NCI-H510A (cell line): ENCODE measurements at regions not wholly inside any gene's neighbourhood (a gene's known extent, or its start where the extent isn't known, plus 50 kb on each side); places are given as distances from the start of the nearest gene placed in this dataset.
"Not testable (repeated sequence)": the region's sequence is repeated elsewhere in the genome, so short reads cannot be mapped to it uniquely, and the experiment has no call there.

Source experiments
- DNase-seq: peaks from one replicate; lab custom pipeline; 2025; lab: John Stamatoyannopoulos, UW

DNA sequence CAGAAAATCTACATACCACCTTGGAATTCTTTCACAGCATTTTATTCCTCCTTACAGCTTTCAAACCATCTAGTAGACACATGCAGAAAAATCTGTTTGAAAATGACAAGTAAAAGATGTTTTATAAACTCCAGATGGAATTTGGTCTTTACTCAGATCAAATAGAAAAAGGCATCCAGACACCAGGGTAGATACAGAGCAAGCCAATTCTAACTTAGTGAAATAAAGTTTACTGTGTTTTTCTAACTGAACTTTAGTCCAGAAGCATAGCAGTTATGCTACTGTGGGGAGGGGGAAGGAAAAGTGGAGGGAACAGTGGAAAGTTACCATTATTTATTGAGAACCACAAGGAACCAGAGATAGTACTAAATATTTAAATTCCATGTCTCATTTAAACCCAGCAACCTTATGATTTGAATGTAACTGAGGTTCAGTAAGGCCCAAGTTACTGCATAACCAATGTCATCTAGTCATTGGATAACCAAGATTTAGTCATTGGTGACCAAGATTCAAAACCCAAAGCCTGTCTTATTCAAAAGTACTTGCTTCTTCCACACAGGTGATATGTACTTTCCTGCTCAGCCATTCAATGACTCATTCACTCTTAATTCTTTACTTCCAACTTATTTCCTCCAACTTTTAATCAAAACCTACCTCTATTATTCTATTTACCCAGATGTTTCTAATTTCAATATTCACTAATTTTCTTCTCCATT lies 57.7 kb downstream of the RAD51AP2 start:
- DNase-seq = no peak

- DNase-seq = no peak
Observed at GRCh38 chr2:17455343-17455742, 62.9 kb downstream of the RAD51AP2 start.

DNA sequence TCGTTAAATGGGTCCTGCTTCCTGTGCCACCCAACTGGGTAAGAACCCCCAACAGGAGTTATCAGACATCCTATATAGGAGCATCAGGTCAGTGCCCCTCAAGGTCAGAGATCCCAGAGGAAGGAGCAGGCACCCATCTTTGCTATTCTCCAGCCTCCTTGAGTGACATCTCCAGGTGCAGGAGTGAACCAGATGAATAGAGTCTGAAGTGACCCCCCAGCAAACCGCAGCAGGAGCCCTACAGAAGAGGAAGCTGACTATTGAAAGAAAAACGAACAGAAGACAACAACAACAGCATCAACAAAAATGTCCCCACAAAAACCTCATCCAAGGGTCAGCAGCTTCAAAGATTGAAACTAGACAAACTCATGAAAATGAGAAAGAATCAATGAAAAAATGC lies 72.0 kb downstream of the RAD51AP2 start:
- not testable (repeated sequence) for DNase-seq

DNA sequence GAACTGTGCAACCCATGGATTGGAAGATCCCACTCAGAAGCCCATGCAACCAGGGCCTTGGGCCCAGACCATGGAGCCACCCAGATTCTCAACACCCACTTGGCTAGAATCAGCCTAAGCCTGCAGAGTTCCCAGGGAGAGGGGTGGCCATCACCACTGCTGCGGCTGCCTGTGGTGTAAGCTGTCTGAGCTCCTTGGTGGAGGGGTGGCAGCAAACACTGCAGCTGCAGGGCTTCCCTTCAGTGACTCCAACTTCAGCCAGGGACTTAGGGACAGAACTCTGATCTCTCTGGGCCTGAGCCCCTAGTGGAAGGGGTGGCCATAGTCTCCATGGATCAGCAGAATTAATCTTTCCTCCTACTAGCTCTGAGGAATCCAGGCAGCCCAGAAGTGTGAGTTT lies 72.5 kb downstream of the RAD51AP2 start:
- DNase-seq = no peak

GRCh38 chr2:17442334-17442733 lies 75.9 kb downstream of the RAD51AP2 start:
- no peak for DNase-seq

DNA sequence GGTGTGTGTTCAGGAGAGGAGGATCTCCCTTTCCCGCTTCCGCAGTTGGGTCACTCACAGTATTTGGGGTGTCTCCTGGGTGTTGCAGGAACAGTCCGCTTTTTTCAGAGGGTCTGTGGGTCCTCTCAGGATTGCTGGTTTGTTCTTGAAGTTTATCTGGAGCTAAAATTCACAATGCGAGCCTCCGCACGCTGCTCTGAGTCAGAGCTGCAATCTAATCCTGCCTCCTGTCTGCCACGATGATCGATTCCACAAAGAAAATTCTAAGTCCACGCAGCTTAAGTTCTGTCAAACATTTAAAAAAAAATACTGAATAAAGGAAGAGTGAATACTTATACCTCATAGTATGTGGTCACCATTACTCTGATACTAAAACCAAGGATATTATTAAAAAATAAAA lies 76.5 kb downstream of the RAD51AP2 start:
- no peak for DNase-seq

DNA sequence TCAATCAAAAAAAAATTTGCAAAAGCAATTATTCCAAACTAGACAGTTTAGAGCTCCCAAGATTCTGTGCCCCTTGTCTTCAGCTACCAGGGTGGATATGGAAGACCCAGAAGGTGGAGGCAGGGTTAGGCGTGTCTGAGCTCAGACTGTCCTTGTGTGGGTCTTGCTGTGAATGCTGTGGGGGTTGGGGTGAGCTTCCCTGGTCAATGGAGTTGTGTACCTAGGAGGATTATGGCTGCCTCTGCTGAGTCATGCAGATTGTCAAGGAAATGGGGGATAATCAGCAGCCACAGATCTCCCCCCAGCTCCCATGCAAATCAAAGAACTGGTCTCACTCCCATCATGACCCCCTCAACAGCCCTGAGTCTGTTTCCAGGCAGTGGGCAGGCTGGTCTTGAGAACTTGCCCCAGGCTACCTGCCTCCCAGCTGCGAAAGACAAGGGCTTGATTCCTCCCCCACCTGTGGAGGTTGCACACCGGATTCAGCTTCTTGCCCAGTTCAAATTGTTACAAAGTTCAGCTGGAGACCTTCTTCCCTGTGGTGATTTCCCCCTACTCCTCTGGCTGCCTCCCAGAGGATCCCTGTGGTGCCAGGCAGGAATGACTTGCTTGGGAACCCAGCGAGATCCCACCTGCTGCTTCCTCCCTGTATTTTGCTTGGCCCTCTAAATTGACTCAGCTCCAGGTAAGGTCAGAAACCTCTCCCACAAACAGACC lies 77.0 kb downstream of the RAD51AP2 start:
- no peak for DNase-seq

DNA sequence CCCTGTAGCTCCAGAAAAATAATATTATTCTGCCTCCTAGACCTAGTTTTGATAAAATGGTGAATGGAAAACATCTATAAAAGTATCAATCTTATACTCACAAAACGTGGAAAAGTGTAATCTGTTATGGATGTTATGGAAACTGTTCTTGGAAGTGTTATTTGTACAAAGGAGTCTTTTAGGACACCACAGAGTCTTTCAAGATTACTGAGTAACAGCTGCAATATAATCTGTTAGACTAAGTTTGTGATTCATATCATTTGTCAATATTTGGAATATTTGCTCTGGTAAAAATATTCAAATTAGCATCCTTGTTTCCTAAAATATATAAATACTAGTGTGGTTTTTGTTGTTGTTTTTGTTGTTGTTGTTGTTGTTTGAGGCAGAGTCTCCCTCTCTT lies 87.9 kb downstream of the RAD51AP2 start:
- no peak for DNase-seq

GRCh38 chr2:17429130-17429529 lies 89.1 kb downstream of the RAD51AP2 start:
- DNase-seq = no peak

- DNase-seq = no peak
Observed at GRCh38 chr2:17427401-17427800, 90.8 kb downstream of the RAD51AP2 start.

DNA sequence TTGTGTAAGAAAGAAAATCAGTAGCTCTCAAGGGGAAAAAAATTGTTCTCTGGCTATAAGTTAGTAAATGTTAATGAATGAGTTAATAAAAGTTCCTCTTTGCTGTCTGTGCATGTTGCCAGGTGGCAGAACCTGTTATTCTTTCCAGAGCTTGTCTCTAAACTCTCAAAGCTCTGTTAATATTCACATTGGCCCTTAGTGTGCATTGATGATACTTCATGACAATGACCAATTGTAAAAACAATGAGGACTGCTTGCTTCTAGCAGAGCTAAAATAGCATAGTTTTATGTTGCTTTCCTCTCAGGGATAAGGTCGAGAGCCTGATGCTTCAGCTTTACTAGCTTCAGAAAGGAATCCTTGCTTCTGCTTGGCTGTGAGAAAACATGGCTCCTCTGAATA lies 91.5 kb downstream of the RAD51AP2 start:
- DNase-seq = no peak

DNA sequence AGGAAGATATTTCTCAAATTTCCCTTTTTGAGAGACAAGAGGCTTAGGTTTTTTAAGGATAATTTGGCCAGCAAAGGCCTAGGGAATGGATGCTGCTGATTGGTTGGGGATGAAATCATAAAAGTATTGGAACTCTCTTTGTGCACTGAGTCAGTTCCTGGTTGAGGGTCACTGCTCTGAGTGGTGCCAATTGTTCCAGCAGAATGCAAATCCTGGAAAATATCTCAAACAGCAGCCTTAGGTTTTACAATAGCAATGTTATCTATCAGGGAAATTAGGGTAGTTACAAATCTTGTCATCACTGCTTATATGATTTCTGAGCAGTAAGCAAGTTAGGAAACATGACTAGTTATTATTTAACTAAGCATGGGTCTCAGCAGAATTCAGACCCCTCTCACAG lies 96.2 kb downstream of the RAD51AP2 start:
- no peak for DNase-seq

DNA sequence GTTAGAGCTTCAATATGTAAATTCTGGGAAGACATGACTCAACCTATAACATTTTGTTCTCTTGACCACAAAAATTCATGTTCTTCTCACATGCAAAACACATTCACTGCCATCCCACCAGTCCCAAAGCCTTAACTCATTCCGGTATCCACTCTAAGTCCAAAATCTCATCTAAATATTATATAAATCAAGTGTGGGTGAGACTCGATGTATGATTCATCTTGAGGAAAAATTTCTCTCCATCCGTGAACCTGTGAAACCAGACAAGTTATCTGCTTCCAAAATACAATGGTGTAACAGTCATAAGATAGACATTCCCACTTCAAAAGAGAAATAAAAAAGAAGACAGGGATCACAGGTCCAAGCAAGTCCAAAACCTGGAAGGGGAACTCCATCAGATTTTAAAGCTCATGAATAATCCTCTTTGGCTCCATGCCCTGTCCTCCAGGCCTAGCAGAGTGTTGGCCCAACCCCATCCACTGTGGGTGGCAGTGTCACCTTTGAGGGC lies 101.3 kb downstream of the RAD51AP2 start:
- DNase-seq = no peak

GRCh38 chr2:17413036-17413435 lies 105.2 kb downstream of the RAD51AP2 start:
- DNase-seq = no peak

DNA sequence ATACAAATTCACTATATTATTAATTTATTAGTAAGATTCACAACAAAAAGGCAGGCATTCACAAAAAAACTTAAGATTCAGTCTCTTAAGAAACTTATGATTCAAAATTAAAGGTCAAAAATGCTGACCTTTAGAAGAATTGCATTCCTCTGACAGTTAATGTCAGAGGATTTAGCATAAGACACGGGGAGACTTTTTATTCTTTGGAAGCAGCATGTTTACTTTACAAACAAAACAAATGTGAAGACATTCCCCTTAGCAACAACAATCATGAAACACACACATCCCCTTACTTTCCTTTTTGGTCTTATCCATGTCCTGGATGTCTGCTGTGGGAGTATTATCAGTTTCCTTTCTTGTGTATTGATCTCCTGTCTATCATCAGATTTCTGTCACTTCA lies 117.1 kb downstream of the RAD51AP2 start:
- no peak for DNase-seq

- no peak for DNase-seq
Observed at GRCh38 chr2:17398770-17399169, 119.5 kb downstream of the RAD51AP2 start.

DNA sequence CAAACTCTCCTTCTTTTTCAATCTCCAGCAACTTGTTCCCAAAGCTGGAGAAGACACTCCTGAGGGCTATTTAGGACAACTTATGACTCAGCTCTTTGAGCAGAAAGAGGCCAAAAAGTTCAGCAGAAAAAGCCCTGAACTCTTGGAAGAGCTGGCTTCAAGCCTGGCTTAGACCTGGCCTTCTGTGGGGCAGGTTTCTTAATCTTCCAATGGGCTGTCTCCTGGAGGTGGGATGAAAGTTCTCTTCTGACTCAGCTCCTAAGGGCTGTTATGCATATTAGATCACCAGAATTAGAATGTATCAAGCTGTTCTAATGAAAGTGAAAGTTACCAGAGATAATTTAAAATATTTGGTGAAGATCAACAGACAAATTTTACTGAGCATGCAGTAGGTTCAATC lies 129.4 kb downstream of the RAD51AP2 start:
- no peak for DNase-seq

DNA sequence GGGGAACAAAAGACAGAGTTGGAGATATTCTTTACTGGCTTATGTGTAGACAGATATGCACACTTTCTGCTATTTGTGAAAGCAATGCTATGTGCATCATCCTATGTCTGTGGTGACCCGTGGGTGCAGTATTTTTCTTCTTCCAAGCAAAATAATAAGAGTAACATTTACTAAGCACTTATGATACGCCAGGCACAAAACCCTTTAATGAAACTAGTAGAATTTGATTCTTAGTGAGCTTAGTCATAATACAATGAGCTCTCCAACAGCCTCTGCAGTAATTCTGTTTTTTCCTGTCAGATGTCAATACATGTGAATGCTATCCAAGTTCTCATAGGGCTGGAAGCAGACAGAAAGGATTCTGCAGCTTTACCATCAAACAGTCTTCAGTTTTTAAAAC lies 130.6 kb downstream of the RAD51AP2 start:
- DNase-seq = no peak

GRCh38 chr2:17386771-17387170 lies 131.5 kb downstream of the RAD51AP2 start:
- no peak for DNase-seq

- DNase-seq = no peak
Observed at GRCh38 chr2:17380003-17380402, 138.2 kb downstream of the RAD51AP2 start.

GRCh38 chr2:17375262-17375661 lies 143.0 kb downstream of the RAD51AP2 start:
- no peak for DNase-seq

- DNase-seq = no peak
Observed at GRCh38 chr2:17373741-17374140, 144.5 kb downstream of the RAD51AP2 start.

GRCh38 chr2:17373041-17373440 lies 145.2 kb downstream of the RAD51AP2 start:
- DNase-seq = no peak

DNA sequence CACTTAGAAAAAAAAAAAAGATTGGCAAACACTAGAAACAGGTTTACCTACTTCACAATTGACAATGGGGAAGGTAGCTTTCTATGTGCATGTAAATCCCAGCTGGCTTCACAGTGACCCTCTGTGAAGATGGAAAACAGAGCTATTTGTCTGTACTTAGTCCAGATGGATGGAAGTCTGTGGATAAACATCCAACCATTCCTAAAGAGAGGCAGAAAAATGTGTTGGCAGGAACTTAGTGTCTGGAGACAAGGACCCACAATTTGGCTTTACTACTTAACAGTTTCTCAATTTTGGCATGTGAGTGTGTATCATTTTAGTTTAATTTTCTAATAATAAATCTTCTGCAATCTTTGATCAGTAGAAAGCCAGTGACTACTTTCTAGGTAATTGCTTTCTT lies 154.4 kb downstream of the RAD51AP2 start:
- no peak for DNase-seq
